Activated CD8-positive, alpha-beta memory T cell treated with anti-CD3 and anti-CD28 coated beads, Interleukin-2, amount 10 ng/mL, durations not matched to agents 7 days and 5 days (primary cell): ENCODE measurements at regions not wholly inside any gene's neighbourhood (a gene's known extent, or its start where the extent isn't known, plus 50 kb on each side); places are given as distances from the start of the nearest gene placed in this dataset.

Source experiments
- ATAC-seq: fragments of 150-1000 bp; cut with Tn5 transposase; one replicate; pipeline ENCODE4 v1.10.0; 2021; ENCODE audit warnings: moderate library complexity
- CTCF ChIA-PET: fragments of 350-600 bp; sonication (Branson Sonifier 250); formaldehyde crosslinking; loops from one replicate; lab custom pipeline; 2021; ENCODE audit warnings: antibody characterized with exemption; lab: Charles Lee
- DNase-seq: peaks from one replicate; pipeline ENCODE4 v3.0.0-alpha.2; 2020
- H3K27ac Mint-ChIP-seq: one replicate; pipeline ENCODE4 v1.8.0; 2021; ENCODE audit warnings: mild to moderate bottlenecking, mixed read lengths
- H3K27me3 Mint-ChIP-seq: one replicate; pipeline ENCODE4 v1.8.0; 2021; ENCODE audit warnings: mixed read lengths
- H3K36me3 Mint-ChIP-seq: one replicate; pipeline ENCODE4 v1.8.0; 2021; ENCODE audit warnings: mild to moderate bottlenecking, mixed read lengths
- H3K4me1 Mint-ChIP-seq: one replicate; pipeline ENCODE4 v1.8.0; 2021; ENCODE audit warnings: mixed read lengths
- H3K4me3 Mint-ChIP-seq: one replicate; pipeline ENCODE4 v1.8.0; 2021; ENCODE audit warnings: mild to moderate bottlenecking, moderate library complexity, mixed read lengths
- H3K9me3 Mint-ChIP-seq: one replicate; pipeline ENCODE4 v1.8.0; 2022; ENCODE audit warnings: low read depth, mixed read lengths

- CTCF ChIA-PET = no interaction called here
- no peak overlapping the region for H3K27ac Mint-ChIP-seq
- no peak for ATAC-seq
- DNase-seq = no peak
- no peaks in the 10 kb centered on the region for H3K36me3 Mint-ChIP-seq
- H3K27me3 Mint-ChIP-seq = no peaks in the 10 kb centered on the region
- no peaks in the 10 kb centered on the region for H3K9me3 Mint-ChIP-seq
- H3K4me3 Mint-ChIP-seq = no peak overlapping the region
- H3K4me1 Mint-ChIP-seq = no peaks in the 10 kb centered on the region
These were observed 394.4 kb downstream of the NYAP2 start for GRCh38 chr2:225793736-225794550.

- Mint-ChIP-seq H3K36me3 (no peaks in the 10 kb centered on the region), H3K27ac (no peak overlapping the region), H3K9me3 (no peaks in the 10 kb centered on the region), H3K4me3 (no peak overlapping the region), H3K4me1 (no peaks in the 10 kb centered on the region), H3K27me3 (no peaks in the 10 kb centered on the region)
- DNase-seq (no peak), ATAC-seq (no peak)
- CTCF ChIA-PET = no interaction called here
These were observed 389.1 kb downstream of the NYAP2 start for GRCh38 chr2:225788571-225789094.

- CTCF ChIA-PET = no interaction called here
- H3K4me3 Mint-ChIP-seq = no peak overlapping the region
- H3K36me3 Mint-ChIP-seq = no peaks in the 10 kb centered on the region
- no peaks in the 10 kb centered on the region for H3K27me3 Mint-ChIP-seq
- DNase-seq (no peak), ATAC-seq (no peak)
- no peaks in the 10 kb centered on the region for H3K4me1 Mint-ChIP-seq
- H3K27ac Mint-ChIP-seq = no peak overlapping the region
- H3K9me3 Mint-ChIP-seq = no peaks in the 10 kb centered on the region
These were observed 388.0 kb downstream of the NYAP2 start for GRCh38 chr2:225787497-225787896.

GRCh38 chr2:225781991-225782390 is 382.5 kb downstream of the NYAP2 start:
- Mint-ChIP-seq H3K27me3 (no peaks in the 10 kb centered on the region), H3K4me1 (no peaks in the 10 kb centered on the region), H3K27ac (no peak overlapping the region), H3K9me3 (no peaks in the 10 kb centered on the region), H3K36me3 (no peaks in the 10 kb centered on the region), H3K4me3 (no peak overlapping the region)
- ATAC-seq = no peak
- no peak for DNase-seq
- CTCF ChIA-PET = no interaction called here

- H3K27me3 Mint-ChIP-seq = no peaks in the 10 kb centered on the region
- no peaks in the 10 kb centered on the region for H3K4me1 Mint-ChIP-seq
- CTCF ChIA-PET = no interaction called here
- H3K9me3 Mint-ChIP-seq = no peaks in the 10 kb centered on the region
- no peaks in the 10 kb centered on the region for H3K36me3 Mint-ChIP-seq
- DNase-seq (no peak), ATAC-seq (no peak)
- H3K4me3 Mint-ChIP-seq = no peak overlapping the region
- no peak overlapping the region for H3K27ac Mint-ChIP-seq
These were observed 381.6 kb downstream of the NYAP2 start for GRCh38 chr2:225781145-225781544.

- no peaks in the 10 kb centered on the region for H3K9me3 Mint-ChIP-seq
- H3K4me1 Mint-ChIP-seq = no peaks in the 10 kb centered on the region
- no peaks in the 10 kb centered on the region for H3K36me3 Mint-ChIP-seq
- no peak overlapping the region for H3K4me3 Mint-ChIP-seq
- H3K27ac Mint-ChIP-seq = no peak overlapping the region
- no peak for ATAC-seq
- CTCF ChIA-PET = no interaction called here
- DNase-seq = no peak
- no peaks in the 10 kb centered on the region for H3K27me3 Mint-ChIP-seq
These were observed 380.3 kb downstream of the NYAP2 start for GRCh38 chr2:225779829-225780228.

GRCh38 chr2:225773148-225773547 is 373.6 kb downstream of the NYAP2 start:
- ATAC-seq (no peak), DNase-seq (no peak)
- no peak overlapping the region for H3K27ac Mint-ChIP-seq
- H3K4me3 Mint-ChIP-seq = no peak overlapping the region
- H3K27me3 Mint-ChIP-seq = no peaks in the 10 kb centered on the region
- no peaks in the 10 kb centered on the region for H3K4me1 Mint-ChIP-seq
- H3K36me3 Mint-ChIP-seq = no peaks in the 10 kb centered on the region
- CTCF ChIA-PET = no interaction called here
- no peaks in the 10 kb centered on the region for H3K9me3 Mint-ChIP-seq

GRCh38 chr2:225771701-225772100 is 372.2 kb downstream of the NYAP2 start:
- CTCF ChIA-PET = no interaction called here
- H3K4me3 Mint-ChIP-seq = no peak overlapping the region
- H3K4me1 Mint-ChIP-seq = no peaks in the 10 kb centered on the region
- no peaks in the 10 kb centered on the region for H3K9me3 Mint-ChIP-seq
- no peak for ATAC-seq
- no peaks in the 10 kb centered on the region for H3K36me3 Mint-ChIP-seq
- no peak overlapping the region for H3K27ac Mint-ChIP-seq
- H3K27me3 Mint-ChIP-seq = no peaks in the 10 kb centered on the region
- DNase-seq = no peak

- Mint-ChIP-seq H3K9me3 (no peaks in the 10 kb centered on the region), H3K27me3 (no peaks in the 10 kb centered on the region), H3K4me1 (no peaks in the 10 kb centered on the region), H3K27ac (no peak overlapping the region), H3K36me3 (no peaks in the 10 kb centered on the region), H3K4me3 (no peak overlapping the region)
- DNase-seq = no peak
- CTCF ChIA-PET = no interaction called here
- ATAC-seq = no peak
These were observed 369.2 kb downstream of the NYAP2 start for GRCh38 chr2:225768741-225769140.

- Mint-ChIP-seq H3K4me3 (no peak overlapping the region), H3K9me3 (no peaks in the 10 kb centered on the region), H3K27ac (no peak overlapping the region)
These were observed 366.9 kb downstream of the NYAP2 start for GRCh38 chr2:225766431-225766830.

GRCh38 chr2:225765820-225766219 is 366.3 kb downstream of the NYAP2 start:
- no peaks in the 10 kb centered on the region for H3K36me3 Mint-ChIP-seq
- no peak for DNase-seq
- ATAC-seq = no peak
- H3K27me3 Mint-ChIP-seq = no peaks in the 10 kb centered on the region
- no peaks in the 10 kb centered on the region for H3K9me3 Mint-ChIP-seq
- CTCF ChIA-PET = interaction anchor here (1.1 kb wide), 1 partner anchor 18 kb away, joined by 3 read pairs; no protein-coding TSS in a partner anchor
- no peak overlapping the region for H3K27ac Mint-ChIP-seq
- H3K4me3 Mint-ChIP-seq = no peak overlapping the region
- H3K4me1 Mint-ChIP-seq = no peaks in the 10 kb centered on the region

More at GRCh38 chr2:225766431-225766830, 366.9 kb downstream of the NYAP2 start:
- no peak for ATAC-seq
- Mint-ChIP-seq H3K27me3 (no peaks in the 10 kb centered on the region), H3K36me3 (no peaks in the 10 kb centered on the region), H3K4me1 (no peaks in the 10 kb centered on the region)
- DNase-seq = no peak
- CTCF ChIA-PET = no interaction called here

GRCh38 chr2:225764346-225764745 is 364.8 kb downstream of the NYAP2 start:
- no peak overlapping the region for H3K27ac Mint-ChIP-seq
- CTCF ChIA-PET = no interaction called here
- H3K36me3 Mint-ChIP-seq = no peaks in the 10 kb centered on the region
- H3K27me3 Mint-ChIP-seq = no peaks in the 10 kb centered on the region
- H3K9me3 Mint-ChIP-seq = no peaks in the 10 kb centered on the region
- DNase-seq = no peak
- H3K4me1 Mint-ChIP-seq = no peaks in the 10 kb centered on the region
- no peak for ATAC-seq
- H3K4me3 Mint-ChIP-seq = no peak overlapping the region

GRCh38 chr2:225763711-225764110 is 364.2 kb downstream of the NYAP2 start:
- Mint-ChIP-seq H3K4me1 (no peaks in the 10 kb centered on the region), H3K4me3 (no peak overlapping the region), H3K27ac (no peak overlapping the region), H3K36me3 (no peaks in the 10 kb centered on the region), H3K27me3 (no peaks in the 10 kb centered on the region), H3K9me3 (no peaks in the 10 kb centered on the region)
- no peak for DNase-seq
- no peak for ATAC-seq
- CTCF ChIA-PET = no interaction called here

- Mint-ChIP-seq H3K4me3 (no peak overlapping the region), H3K9me3 (no peaks in the 10 kb centered on the region), H3K4me1 (no peaks in the 10 kb centered on the region), H3K27me3 (no peaks in the 10 kb centered on the region), H3K27ac (no peak overlapping the region), H3K36me3 (no peaks in the 10 kb centered on the region)
- CTCF ChIA-PET = no interaction called here
- DNase-seq (no peak), ATAC-seq (no peak)
These were observed 361.9 kb downstream of the NYAP2 start for GRCh38 chr2:225761396-225761795.
